Spleen (tissue), 11 donors: ENCODE measurements at regions not wholly inside any gene's neighbourhood (a gene's known extent, or its start where the extent isn't known, plus 50 kb on each side); places are given as distances from the start of the nearest gene placed in this dataset.
"Not testable (repeated sequence)": the region's sequence is repeated elsewhere in the genome, so short reads cannot be mapped to it uniquely, and the experiment has no call there.

Experiments
- DNase-seq: peaks from one replicate; pipeline ENCODE4 v3.0.0-alpha.2; 2020
- H3K27ac ChIP-seq, 8 donors: fragments of 200-600 bp; sonication (generic) in 7 of 8; 1 replicate in 4 of 8; 2 replicates in 4 of 8; pipeline versions ENCODE4 v1.5.0 to v1.8.0; 2016 to 2021; ENCODE audit warnings: inconsistent platforms in 4 of 8, mild to moderate bottlenecking in 4 of 8, moderate library complexity in 1 of 8
- H3K27me3 ChIP-seq, 7 donors: fragments of 200-600 bp; sonication (generic) in 6 of 7; replicated peaks in 1 of 7; 1 replicate in 4 of 7; 2 replicates in 3 of 7; pipeline versions ENCODE4 v1.5.0 to v1.8.0; 2016 to 2021; ENCODE audit warnings: inconsistent platforms in 3 of 7, mild to moderate bottlenecking in 1 of 7
- H3K36me3 ChIP-seq, 6 donors: fragments of 200-600 bp; sonication (generic) in 5 of 6; 1 replicate in 4 of 6; 2 replicates in 2 of 6; pipeline versions ENCODE4 v1.5.0 to v1.8.0; 2016 to 2021; ENCODE audit warnings: inconsistent platforms in 2 of 6
- H3K4me1 ChIP-seq, 6 donors: fragments of 200-600 bp; sonication (generic) in 5 of 6; 1 replicate in 3 of 6; 2 replicates in 3 of 6; pipeline versions ENCODE4 v1.5.0 to v1.8.0; 2016 to 2021; ENCODE audit warnings: inconsistent platforms in 3 of 6
- H3K4me3 ChIP-seq, 8 donors: fragments of 200-600 bp; sonication (generic) in 7 of 8; 1 replicate in 4 of 8; 2 replicates in 4 of 8; pipeline versions ENCODE4 v1.5.0 to v1.8.0; 2016 to 2021; ENCODE audit warnings: inconsistent platforms in 4 of 8, mild to moderate bottlenecking in 4 of 8, moderate library complexity in 2 of 8
- H3K9me3 ChIP-seq, 8 donors: fragments of 200-600 bp; sonication (generic) in 7 of 8; 1 replicate in 4 of 8; 2 replicates in 4 of 8; pipeline versions ENCODE4 v1.5.0 to v1.8.0; 2016 to 2021; ENCODE audit warnings: inconsistent platforms in 4 of 8
- CTCF ChIP-seq, 11 experiments: fragments of 200-600 bp in 7 of 11; fragments of 450-650 bp in 4 of 11; sonication (generic) in 4 of 11; IDR thresholded peaks in 8 of 11; conservative IDR thresholded peaks in 3 of 11; 1 replicate in 7 of 11; 2 replicates in 4 of 11; pipeline versions ENCODE4 v1.4.0 to v1.8.0; 2016 to 2021; ENCODE audit warnings: antibody characterized with exemption in 11 of 11, inconsistent platforms in 4 of 11, mild to moderate bottlenecking in 1 of 11
- POLR2A ChIP-seq, 3 donors: fragments of 450-650 bp; IDR thresholded peaks; one replicate each; pipeline ENCODE4 v1.5.1; 2017; ENCODE audit warnings: antibody characterized with exemption in 3 of 3, mild to moderate bottlenecking in 1 of 3
- POLR2AphosphoS5 ChIP-seq, 3 donors: sonication (generic); formaldehyde crosslinking; IDR thresholded peaks; one replicate each; pipeline ENCODE4 v1.5.1; 2017; ENCODE audit warnings: antibody characterized with exemption in 3 of 3
- WGBS, 5 donors: extraction: QIAGEN DNeasy Blood & Tissue Kit in 3 of 5; methylation state at CpG; one replicate each; pipeline versions ENCODE4 v1.1.5 to v1.1.7; 2013 to 2018; 5-methylcytosine and 5-hydroxymethylcytosine counted together
- intact Hi-C: fragments of 100-400 bp; cut with DNase I; formaldehyde crosslinking; loops from one replicate; pipeline ENCODE4 v1.15.0; 2023; ENCODE audit warnings: low total_unique reads
- donor health status: healthy with polysubstance abuse.
- donor health status: DM: no; HTN: no; CAD: no; lungs with moderate emphysema.
- donor health status: DM: no; HTN: no; CAD: no.
- donor health status: Bipolar disorder and iron deficiency.
- donor health status: healthy.
- donor health status: DM: no; HTN: no; CAD: no.
- donor health status: DM: yes; HTN: yes; CAD: no.

- Histone ChIP-seq H3K4me1 (no peaks in the 10 kb centered on the region), H3K27me3 (no peaks in the 10 kb centered on the region), H3K36me3 (no peaks in the 10 kb centered on the region), H3K27ac (no peak overlapping the region), H3K4me3 (no peak overlapping the region), H3K9me3 (peaks cover 0 to 79% (median 53%) of the 10 kb centered on the region in 8 donors)
- DNase-seq: no peak
- intact Hi-C loops: no loop called here
- 93 to 97% (median 95%) methylated on average over 17 to 44 of the region's 44 CpGs; no CpG with 5 or more reads in 1 of the 5 donors for WGBS, 5 donors
- TF ChIP-seq POLR2A (IDR thresholded peaks at IDR 0.05) (no peak), CTCF (IDR thresholded peaks at IDR 0.05 in 8 of 11, conservative IDR thresholded peaks at IDR 0.05 in 3 of 11) (no peak), POLR2AphosphoS5 (IDR thresholded peaks at IDR 0.05) (no peak)
Measured at GRCh38 chr13:63840551-63841421, 2425.1 kb upstream of the PCDH20 start.

- H3K27me3 ChIP-seq: no peaks in the 10 kb centered on the region
- DNase-seq: peak; percentile 50
- 89 to 98% (median 95%) methylated on average over 15 to 18 of the region's 18 CpGs for WGBS, 5 donors
Measured at GRCh38 chr13:63838366-63839110, 2422.9 kb upstream of the PCDH20 start.

GRCh38 chr13:63837701-63838100, 2422.1 kb upstream of the PCDH20 start:
- H3K27me3 ChIP-seq, intact Hi-C loops, H3K27ac ChIP-seq, H3K36me3 ChIP-seq, H3K4me1 ChIP-seq, H3K4me3 ChIP-seq: not testable (repeated sequence)
- 91 to 97% (median 95%) methylated on average over 7 to 21 of the region's 21 CpGs for WGBS, 5 donors
- DNase-seq: peak; percentile 33
- peaks cover 0 to 55% (median 38%) of the 10 kb centered on the region in 8 donors for H3K9me3 ChIP-seq

More at GRCh38 chr13:63838366-63839110, 2422.9 kb upstream of the PCDH20 start:
- intact Hi-C loops: no loop called here
- no peaks in the 10 kb centered on the region for H3K4me1 ChIP-seq
- peaks cover 0 to 63% (median 39%) of the 10 kb centered on the region in 8 donors for H3K9me3 ChIP-seq
- TF ChIP-seq POLR2A (IDR thresholded peaks at IDR 0.05): no peak
- H3K27ac ChIP-seq: no peak overlapping the region
- no peaks in the 10 kb centered on the region for H3K36me3 ChIP-seq
- H3K4me3 ChIP-seq: no peak overlapping the region

GRCh38 chr13:63829609-63830008, 2414.0 kb upstream of the PCDH20 start:
- WGBS, 5 donors: no CpG with 5 or more reads among the region's 2 CpGs
- intact Hi-C loops, H3K4me1 ChIP-seq, H3K27me3 ChIP-seq, DNase-seq, H3K36me3 ChIP-seq, H3K27ac ChIP-seq, H3K4me3 ChIP-seq, H3K9me3 ChIP-seq: not testable (repeated sequence)

- H3K27ac ChIP-seq, intact Hi-C loops, H3K36me3 ChIP-seq, H3K9me3 ChIP-seq, DNase-seq, H3K27me3 ChIP-seq, H3K4me1 ChIP-seq, H3K4me3 ChIP-seq: not testable (repeated sequence)
- WGBS, 5 donors: 71 to 81% (median 76%) methylated on average over 5 of the region's 5 CpGs; no CpG with 5 or more reads in 1 of the 5 donors
Measured at GRCh38 chr13:63821785-63822184, 2406.1 kb upstream of the PCDH20 start.

GRCh38 chr13:63811428-63812004, 2395.9 kb upstream of the PCDH20 start:
- H3K27me3 ChIP-seq, H3K4me3 ChIP-seq, DNase-seq, H3K36me3 ChIP-seq, intact Hi-C loops, H3K4me1 ChIP-seq, H3K27ac ChIP-seq: not testable (repeated sequence)
- H3K9me3 ChIP-seq: peaks cover 0 to 22% (median 3%) of the 10 kb centered on the region in 8 donors
- WGBS, 5 donors: 91 to 95% (median 93%) methylated on average over 41 of the region's 41 CpGs

GRCh38 chr13:63791134-63791533, 2375.5 kb upstream of the PCDH20 start:
- H3K27me3 ChIP-seq, H3K36me3 ChIP-seq, intact Hi-C loops, H3K4me3 ChIP-seq, H3K27ac ChIP-seq, DNase-seq, H3K4me1 ChIP-seq: not testable (repeated sequence)
- WGBS, 5 donors: 78 to 97% (median 89%) methylated on average over 2 of the region's 2 CpGs
- peaks cover 0 to 17% (median 12%) of the 10 kb centered on the region in 8 donors for H3K9me3 ChIP-seq
